ENCODE measurements at regions not wholly inside any gene's neighbourhood (a gene's known extent, or its start where the extent isn't known, plus 50 kb on each side); places are given as distances from the start of the nearest gene placed in this dataset.

DNA sequence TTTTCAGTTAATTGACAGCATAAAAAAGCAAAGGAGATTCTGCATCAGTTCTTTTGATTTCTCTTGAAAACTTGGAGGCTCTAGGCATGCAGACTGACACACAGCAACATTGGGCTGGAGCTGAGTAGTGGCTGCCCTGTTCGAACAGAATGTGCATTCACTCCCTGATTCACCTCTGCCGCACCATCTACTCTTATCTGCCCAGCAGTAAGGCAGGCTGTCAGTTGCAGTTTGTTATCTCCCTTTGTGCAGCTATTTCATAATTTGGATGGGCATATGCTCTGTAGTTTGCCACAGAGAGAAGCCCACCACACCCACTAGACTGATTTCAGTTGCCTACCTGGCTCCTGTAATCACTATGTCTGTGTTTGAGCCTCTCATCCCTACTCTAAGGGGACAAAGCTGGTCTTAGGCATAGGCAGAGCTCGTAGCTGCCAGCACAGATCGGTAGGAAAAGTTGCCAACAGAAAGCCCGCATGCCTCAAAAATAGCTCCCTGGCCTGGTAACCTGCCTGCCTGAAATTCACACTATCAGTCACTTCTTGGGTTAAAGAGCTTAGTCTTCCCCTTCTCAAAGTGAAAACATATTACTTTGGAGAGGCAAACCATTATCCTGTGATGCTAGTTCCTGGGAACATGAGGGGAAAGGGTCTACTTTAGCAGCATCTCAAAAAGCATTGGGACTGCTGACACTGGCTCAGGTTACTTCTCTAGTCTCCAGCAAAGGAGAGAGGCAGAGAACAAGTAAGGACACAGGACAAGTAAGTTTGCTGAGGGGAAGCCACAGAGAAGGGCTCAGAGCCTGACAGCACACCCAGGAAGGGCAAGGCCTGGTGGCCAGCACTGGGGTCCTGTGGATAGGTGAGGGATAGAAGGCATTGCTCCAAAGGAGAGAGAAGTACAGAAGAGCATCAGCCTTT is 75.9 kb upstream of the TMEM164 start:
- Mint-ChIP-seq H3K27ac (no peak overlapping the region), H3K27me3 (no peaks in the 10 kb centered on the region), H3K9me3 (no peaks in the 10 kb centered on the region), H3K4me3 (no peak overlapping the region), H3K4me1 (peaks cover 5% of the 10 kb centered on the region)
- ATAC-seq (no peak), DNase-seq (no peak)

DNA sequence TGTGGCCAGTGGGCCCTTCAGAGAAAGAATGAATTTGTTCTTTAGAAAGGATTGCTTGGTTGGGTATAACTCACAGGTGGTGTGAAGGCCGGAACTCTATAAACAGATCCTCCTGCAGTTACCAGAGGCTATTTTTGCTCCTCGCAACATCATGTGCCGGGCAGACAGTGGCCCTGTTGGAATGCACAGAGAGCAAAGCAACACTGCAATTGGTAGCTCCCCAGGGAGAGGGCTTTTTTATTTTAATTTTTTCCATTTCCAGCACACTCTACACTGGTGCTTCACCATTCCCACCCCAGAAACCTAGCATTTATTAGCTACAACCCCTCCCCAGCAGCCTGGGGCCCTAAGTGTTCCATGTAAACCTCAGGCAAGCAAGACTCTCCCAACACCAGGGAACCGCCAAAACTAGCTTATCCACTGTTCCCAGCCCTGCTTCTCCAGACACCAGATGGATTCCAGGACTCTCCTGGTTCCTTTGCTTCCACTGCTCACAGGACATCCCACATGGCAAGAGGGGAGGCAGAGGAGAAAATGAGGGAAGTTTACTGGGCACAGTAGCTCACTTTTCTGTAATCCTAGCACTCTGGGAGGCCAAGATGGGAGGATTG is 75.1 kb upstream of the TMEM164 start:
- Mint-ChIP-seq H3K27ac (no peak overlapping the region), H3K4me1 (peaks cover 5% of the 10 kb centered on the region), H3K9me3 (no peaks in the 10 kb centered on the region), H3K27me3 (no peaks in the 10 kb centered on the region), H3K4me3 (no peak overlapping the region)
- ATAC-seq, result no peak
- no peak for DNase-seq

DNA sequence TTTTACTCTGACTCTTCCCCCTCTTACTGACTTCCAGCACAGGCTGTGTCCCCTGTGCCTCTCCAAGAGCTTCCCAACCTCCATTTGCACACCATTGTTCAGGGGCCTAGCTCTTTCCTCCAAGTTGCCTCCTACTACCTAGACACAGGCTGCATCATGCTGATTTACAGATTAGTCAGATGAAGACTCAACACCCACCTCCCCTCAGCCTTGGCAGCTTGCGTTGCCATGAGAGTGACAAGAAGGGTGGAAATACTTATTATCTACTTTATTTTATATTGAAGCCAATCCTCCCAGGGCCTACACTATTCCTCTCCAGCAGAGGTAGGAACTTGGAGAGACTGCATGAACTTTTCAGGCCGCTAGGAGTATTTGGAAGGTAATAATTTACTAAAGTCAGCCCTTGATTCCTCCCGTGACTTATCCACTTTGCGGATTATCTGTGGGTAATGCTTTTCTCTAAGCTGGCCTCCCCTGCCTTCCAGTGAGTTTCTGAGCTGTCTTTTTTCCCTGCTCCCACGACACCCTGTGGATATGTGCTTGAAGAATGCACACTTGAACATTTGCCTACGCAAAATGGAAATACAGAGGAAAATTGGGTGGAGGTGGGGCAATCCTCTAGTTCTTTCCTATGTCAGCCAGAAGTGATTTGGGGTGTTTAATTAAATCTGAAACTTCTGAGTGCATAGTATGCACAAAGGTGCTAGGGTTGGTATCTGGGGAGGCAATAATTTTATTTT is 74.1 kb upstream of the TMEM164 start:
- Mint-ChIP-seq H3K4me3 (no peak overlapping the region), H3K27me3 (no peaks in the 10 kb centered on the region), H3K27ac (no peak overlapping the region), H3K9me3 (no peaks in the 10 kb centered on the region), H3K4me1 (peaks cover 5% of the 10 kb centered on the region)
- DNase-seq, result no peak
- no peak for ATAC-seq

DNA sequence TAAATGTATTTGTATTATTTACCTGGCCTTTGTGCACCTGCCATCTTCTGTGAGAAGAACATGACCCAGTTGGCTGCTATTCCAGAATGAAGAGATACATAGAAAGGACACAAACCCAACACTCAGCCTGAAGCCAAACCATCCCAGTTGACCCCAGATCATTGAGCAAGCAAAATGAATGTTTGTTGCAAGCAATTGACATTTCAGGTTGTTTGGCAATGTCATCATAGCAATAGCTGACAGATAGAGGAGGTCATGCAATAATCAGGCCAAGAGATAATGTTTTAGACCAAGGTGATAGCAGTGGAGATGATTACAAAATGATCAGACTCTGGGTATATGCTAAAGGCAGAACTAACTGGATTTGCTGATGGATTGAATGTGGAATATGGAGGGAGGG is 71.2 kb upstream of the TMEM164 start:
- Mint-ChIP-seq H3K27me3 (no peaks in the 10 kb centered on the region), H3K4me1 (no peaks in the 10 kb centered on the region), H3K27ac (no peak overlapping the region), H3K9me3 (no peaks in the 10 kb centered on the region), H3K4me3 (no peak overlapping the region)
- ATAC-seq, result no peak
- DNase-seq, result no peak

DNA sequence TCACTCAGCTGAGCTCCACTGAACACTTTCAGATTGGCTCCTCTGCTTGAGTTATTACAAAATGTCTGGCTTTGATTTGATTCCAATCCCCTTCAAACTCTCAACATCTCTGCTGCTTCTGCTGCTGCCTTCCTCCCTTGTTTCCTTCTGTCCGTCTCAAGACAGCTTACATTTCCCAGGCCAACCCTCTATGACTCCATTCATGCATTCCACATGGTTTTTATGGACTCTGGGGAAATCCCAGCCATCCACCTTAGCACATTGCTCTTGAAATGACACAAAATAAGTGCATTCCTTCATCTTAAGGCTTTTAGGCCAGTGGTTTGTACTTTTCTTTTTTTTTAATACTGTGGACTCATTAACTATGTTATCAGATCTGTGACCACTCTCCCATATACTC is 68.5 kb upstream of the TMEM164 start:
- Mint-ChIP-seq H3K9me3 (no peaks in the 10 kb centered on the region), H3K27me3 (no peaks in the 10 kb centered on the region), H3K4me3 (no peak overlapping the region), H3K4me1 (no peaks in the 10 kb centered on the region), H3K27ac (no peak overlapping the region)
- DNase-seq (no peak), ATAC-seq (no peak)

DNA sequence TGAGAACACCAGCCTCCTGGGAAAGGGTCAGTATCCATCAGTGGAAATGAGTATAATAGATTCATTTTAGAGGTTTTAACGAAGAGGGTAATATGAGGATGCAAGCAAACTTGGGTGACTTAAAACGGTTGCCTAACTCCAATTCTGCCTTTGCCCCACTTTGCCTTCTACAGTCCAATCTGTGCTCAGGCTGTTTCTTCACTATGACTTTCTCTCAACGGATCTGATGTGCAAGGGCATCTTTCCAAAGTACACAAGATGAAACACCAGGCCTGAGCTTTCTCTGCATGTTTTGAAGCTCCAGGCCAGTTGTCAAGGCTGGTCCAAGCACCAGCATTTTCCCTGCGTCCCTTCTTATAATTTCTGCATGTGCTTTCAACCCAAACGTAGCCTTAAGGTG is 68.0 kb upstream of the TMEM164 start:
- DNase-seq (no peak), ATAC-seq (no peak)
- Mint-ChIP-seq H3K4me3 (no peak overlapping the region), H3K27me3 (no peaks in the 10 kb centered on the region), H3K9me3 (no peaks in the 10 kb centered on the region), H3K27ac (no peak overlapping the region), H3K4me1 (no peaks in the 10 kb centered on the region)

DNA sequence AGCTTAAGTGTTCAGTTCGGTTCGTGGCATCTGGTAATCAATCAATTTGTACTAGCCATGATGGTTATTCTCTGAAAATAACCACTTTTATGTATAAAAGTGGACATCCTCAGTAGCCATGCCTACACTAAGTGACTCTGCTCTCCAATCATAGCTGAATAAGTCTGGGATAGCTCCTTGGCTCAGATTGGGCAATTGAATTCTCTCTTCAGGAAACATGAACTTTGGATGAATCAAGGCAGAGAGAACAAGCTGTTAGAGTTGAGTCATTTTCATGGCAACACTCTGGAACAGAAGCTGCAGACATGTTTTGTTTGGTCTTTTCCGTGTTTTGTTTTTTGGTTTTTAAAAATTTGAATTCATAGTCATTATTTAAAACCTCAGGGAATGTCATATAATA is 66.8 kb upstream of the TMEM164 start:
- no peaks in the 10 kb centered on the region for H3K4me1 Mint-ChIP-seq
- H3K27ac Mint-ChIP-seq, result no peak overlapping the region
- no peak overlapping the region for H3K4me3 Mint-ChIP-seq
- no peaks in the 10 kb centered on the region for H3K9me3 Mint-ChIP-seq
- DNase-seq (no peak), ATAC-seq (no peak)
- no peaks in the 10 kb centered on the region for H3K27me3 Mint-ChIP-seq

DNA sequence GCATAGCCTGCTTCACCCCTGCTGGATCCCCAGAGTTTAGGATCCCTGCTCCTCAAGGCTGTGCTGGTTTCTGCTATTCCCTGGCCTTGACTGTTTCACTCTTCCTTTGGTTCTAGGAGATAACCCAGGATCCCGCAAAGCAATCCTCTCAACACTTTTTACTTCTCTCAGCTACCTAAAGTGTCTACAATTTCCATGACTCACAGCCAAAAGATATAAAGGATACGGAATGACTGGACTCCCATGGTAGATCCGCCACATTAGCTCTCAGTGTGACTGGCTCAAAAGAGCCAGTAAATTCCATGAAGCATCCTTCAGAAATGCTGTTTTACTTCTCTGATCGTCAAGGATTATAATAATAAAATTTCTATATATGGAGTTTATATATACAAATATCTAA is 66.3 kb upstream of the TMEM164 start:
- no peak for ATAC-seq

DNA sequence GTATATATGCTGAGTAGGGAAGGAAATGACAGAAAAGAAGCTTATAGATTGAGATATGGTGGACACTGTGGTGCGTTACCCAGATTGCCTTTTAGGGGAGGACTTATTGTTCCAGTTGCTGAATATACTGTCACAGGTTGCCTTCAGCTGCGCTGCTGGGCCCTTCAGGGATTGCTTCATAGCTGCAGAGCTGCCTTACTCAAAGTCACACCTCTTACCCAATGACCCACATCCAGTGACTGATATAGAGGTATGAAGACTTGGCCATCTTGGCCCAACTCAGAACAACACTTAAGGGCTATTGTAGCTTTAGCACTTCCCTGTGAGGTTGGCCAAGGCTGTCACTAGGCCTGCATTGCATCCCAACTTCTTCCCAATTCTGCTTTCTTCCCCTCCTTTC is 63.4 kb upstream of the TMEM164 start:
- H3K4me1 Mint-ChIP-seq, result no peaks in the 10 kb centered on the region
- no peak overlapping the region for H3K4me3 Mint-ChIP-seq
- H3K9me3 Mint-ChIP-seq, result no peaks in the 10 kb centered on the region
- H3K27ac Mint-ChIP-seq, result no peak overlapping the region
- DNase-seq (no peak), ATAC-seq (no peak)
- no peaks in the 10 kb centered on the region for H3K27me3 Mint-ChIP-seq

More for the DNA sequence above, 66.3 kb upstream of the TMEM164 start:
- Mint-ChIP-seq H3K4me1 (no peaks in the 10 kb centered on the region), H3K4me3 (no peak overlapping the region), H3K9me3 (no peaks in the 10 kb centered on the region), H3K27ac (no peak overlapping the region), H3K27me3 (no peaks in the 10 kb centered on the region)
- DNase-seq, result no peak

DNA sequence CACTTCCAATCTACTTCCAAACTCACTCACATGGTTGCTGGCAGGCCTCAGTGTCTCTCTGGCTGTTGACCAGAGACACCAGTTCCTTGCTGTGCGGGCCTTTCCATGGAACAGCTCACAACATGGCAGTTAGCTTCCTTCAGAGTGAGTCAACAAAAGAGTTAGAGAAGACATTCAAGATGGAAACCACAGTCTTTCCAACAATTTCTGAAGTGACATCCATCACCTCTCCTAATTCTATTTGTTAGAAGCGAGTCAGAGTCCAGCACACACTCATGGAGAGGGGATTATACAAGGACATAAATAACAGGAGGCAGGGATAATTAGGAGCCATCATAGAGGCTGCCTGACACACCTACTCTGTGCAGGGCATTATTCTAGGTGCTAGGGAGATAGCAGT is 62.5 kb upstream of the TMEM164 start:
- DNase-seq, result no peak
- Mint-ChIP-seq H3K4me3 (no peak overlapping the region), H3K27me3 (no peaks in the 10 kb centered on the region), H3K4me1 (no peaks in the 10 kb centered on the region), H3K9me3 (no peaks in the 10 kb centered on the region), H3K27ac (no peak overlapping the region)
- no peak for ATAC-seq

DNA sequence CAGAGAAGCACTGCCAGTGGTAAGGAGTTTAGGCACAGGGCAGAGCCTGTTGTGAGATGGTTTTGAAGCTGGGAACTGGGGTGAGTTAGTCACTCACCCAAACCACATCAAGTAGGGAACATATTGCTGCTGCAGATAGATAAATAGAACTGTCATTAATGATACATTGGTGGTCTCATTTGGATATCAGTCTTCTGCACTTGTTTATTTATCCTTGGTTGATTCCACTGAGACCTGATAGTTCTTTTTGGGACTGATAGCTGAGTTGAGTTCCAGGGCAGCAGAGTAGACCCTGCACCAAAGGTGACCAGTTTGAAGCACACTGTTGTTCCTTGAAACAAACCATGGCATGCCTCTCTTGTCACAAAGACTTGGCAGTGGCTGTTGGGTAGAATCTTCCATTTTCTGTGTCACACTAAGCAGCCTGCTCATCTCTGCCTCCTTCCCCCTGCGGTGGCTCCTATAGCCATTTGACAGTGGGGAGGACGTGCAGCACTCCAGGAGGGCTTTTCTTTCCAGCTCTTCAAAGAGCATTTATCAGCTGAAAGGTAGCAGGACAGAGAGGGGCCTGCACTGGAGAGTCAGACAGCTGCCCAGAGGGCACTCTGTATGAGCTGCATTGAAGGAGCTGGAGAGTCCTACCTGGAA is 59.7 kb upstream of the TMEM164 start:
- Mint-ChIP-seq H3K27me3 (no peaks in the 10 kb centered on the region), H3K4me1 (no peaks in the 10 kb centered on the region), H3K9me3 (no peaks in the 10 kb centered on the region), H3K27ac (peak overlapping the region in 1 of 2 donors; percentile 34), H3K4me3 (no peak overlapping the region)
- ATAC-seq, result no peak
- DNase-seq, result no peak

DNA sequence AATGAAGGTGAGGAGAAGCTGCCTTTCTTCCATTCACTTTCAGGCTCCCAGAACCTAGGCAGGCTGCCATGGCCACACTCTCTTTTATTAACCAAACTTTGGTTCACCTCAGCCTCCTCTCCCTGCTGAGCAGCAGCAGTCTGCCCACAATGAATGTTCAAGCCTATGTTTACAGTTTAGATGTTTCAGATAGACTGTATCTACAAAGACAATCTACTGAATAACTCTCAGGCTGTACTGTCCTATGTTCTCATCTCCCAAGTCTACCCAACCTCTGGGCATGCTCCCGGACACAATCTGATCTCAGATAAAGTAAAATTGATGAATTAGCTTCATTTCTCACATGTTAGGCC is 59.2 kb upstream of the TMEM164 start:
- no peak overlapping the region for H3K4me3 Mint-ChIP-seq
- DNase-seq, result no peak
- no peaks in the 10 kb centered on the region for H3K9me3 Mint-ChIP-seq
- no peak for ATAC-seq
- H3K4me1 Mint-ChIP-seq, result no peaks in the 10 kb centered on the region
- H3K27me3 Mint-ChIP-seq, result no peaks in the 10 kb centered on the region
- no peak overlapping the region for H3K27ac Mint-ChIP-seq

DNA sequence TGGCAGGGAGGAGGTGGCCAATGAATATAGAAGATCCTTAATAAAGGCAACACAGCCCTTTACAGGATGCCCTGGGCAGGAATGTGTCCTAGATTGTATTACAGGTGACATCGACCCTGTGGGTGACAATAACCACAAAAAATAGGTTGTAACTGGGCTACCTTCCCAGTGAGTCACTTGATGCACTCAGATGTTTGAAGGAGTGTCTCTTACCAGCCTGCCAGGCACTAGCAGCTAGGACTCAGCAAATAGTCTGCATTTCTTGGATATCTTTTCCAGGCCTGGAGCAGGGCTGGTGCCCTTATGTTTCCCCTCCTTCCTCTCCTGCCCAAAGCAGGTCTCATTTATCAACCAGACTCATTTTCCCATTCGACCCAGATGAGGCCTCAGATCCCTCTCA is 50.9 kb upstream of the TMEM164 start:
- DNase-seq (no peak), ATAC-seq (no peak)
- H3K27ac Mint-ChIP-seq, result no peak overlapping the region
- H3K27me3 Mint-ChIP-seq, result no peaks in the 10 kb centered on the region
- no peaks in the 10 kb centered on the region for H3K9me3 Mint-ChIP-seq
- H3K4me3 Mint-ChIP-seq, result no peak overlapping the region
- peaks cover 6% of the 10 kb centered on the region for H3K4me1 Mint-ChIP-seq

DNA sequence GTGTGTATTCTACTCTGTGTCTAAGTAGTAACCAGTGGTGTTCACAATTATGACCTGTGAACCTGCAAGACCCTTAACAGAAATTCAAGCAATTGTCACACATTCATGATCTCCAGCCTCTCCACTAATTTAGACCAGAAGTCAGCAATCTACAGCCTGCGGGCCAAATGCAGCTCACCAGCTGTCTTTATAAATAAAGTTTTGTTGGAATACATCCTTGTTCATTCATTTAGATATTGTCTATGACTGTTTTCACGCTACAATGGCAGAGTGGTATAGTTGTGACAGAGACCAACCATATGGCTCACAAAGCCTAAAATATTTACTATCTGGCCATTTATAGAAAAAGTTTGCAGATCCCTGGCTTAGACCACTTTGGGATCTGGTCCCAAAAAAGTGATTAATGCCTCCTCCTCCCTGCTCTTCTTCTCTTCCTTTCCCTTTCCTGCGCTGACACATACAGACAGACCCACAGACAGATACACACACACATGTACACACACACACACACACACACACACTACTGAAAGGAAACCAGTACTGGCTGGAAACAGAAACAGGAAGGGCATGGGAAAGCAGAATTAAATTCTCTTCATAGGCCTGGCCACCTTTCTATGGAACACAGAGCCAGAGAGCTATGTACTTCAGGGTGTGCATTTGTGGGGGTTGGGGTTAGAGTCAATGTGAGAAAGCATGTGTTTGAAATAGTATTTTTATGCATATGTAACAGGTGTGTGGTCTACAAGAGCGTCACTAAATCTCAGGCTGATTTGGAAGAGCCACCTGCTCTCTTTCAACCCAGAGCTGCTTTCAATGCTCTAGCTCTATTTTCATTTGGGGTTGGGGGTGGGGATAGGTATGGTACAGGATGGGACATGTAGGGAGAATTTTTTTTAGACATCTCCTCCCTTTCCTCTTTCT is 49.7 kb upstream of the TMEM164 start:
- Mint-ChIP-seq H3K27ac (no peak overlapping the region), H3K4me3 (no peak overlapping the region), H3K27me3 (no peaks in the 10 kb centered on the region), H3K9me3 (no peaks in the 10 kb centered on the region), H3K4me1 (peaks cover 10% of the 10 kb centered on the region)
- DNase-seq, result no peak
- ATAC-seq, result no peak

All from stimulated activated naive CD8-positive, alpha-beta T cell treated with anti-CD3 and anti-CD28 coated beads, Interleukin-15, amount 100 ng/mL, for 72 hours (primary cell).